ENCODE measurements at regions not wholly inside any gene's neighbourhood (a gene's known extent, or its start where the extent isn't known, plus 50 kb on each side); places are given as distances from the start of the nearest gene placed in this dataset.
A peak's percentile ranks its signal among the peaks of the same experiment; 100 is the strongest.

DNA sequence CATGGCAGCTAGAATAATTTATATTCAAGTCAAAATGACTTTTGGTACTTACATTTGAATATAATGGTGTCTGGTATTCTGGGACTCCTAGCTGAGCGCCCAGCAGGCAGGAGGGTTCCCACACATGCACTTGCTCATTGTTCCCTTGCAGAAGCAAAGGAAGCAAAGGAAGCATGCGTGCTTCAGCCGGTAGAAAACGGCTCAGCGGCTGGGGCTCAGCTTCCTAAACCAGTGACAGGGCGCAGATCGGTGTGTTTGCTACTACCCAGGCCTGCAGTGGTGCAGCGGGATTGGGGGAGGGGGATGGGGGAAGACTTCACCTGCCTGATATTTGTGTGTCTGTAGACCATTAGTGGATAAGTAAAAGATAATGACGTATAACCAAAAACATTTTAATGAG lies 978.3 kb upstream of the TENM3 start:
- H3K4me1 ChIP-seq (ENCODE audit: control insufficient read depth, low read depth, low read length) = no peaks in the 10 kb centered on the region
- no peaks in the 10 kb centered on the region for H3K79me2 ChIP-seq (ENCODE audit: control insufficient read depth, insufficient read depth, low read length)
- H4K8ac ChIP-seq (ENCODE audit: low read depth, low read length) = no peak overlapping the region
- no peak overlapping the region for H3K4me3 ChIP-seq (ENCODE audit: low read length)
- DNase-seq = peak; percentile 32
- H3K36me3 ChIP-seq (ENCODE audit: control insufficient read depth, insufficient read depth, low read length) = no peaks in the 10 kb centered on the region
- no peak overlapping the region for H2BK120ac ChIP-seq (ENCODE audit: low read depth, low read length)
- H3K23ac ChIP-seq (ENCODE audit: low read length) = no peak overlapping the region
- no peak overlapping the region for H4K5ac ChIP-seq (ENCODE audit: low read length)
- no peak overlapping the region for H3K56ac ChIP-seq (ENCODE audit: low read length)
- no peaks in the 10 kb centered on the region for H3K79me1 ChIP-seq (ENCODE audit: low read length)
- no CpG with 5 or more reads among the region's 9 CpGs for WGBS (ENCODE audit: extremely low coverage, insufficient coverage, low lambda C conversion rate)
- H3K27me3 ChIP-seq (ENCODE audit: insufficient read depth, low read length, poor library complexity) = no peaks in the 10 kb centered on the region
- no peak overlapping the region for H3K4ac ChIP-seq (ENCODE audit: low read depth, low read length)
- H2AK5ac ChIP-seq (ENCODE audit: low read length) = no peak overlapping the region
- no peak overlapping the region for H3K27ac ChIP-seq (ENCODE audit: low read depth, low read length)
- no peak overlapping the region for H3K18ac ChIP-seq (ENCODE audit: low read length)
- H3K4me2 ChIP-seq (ENCODE audit: low read length) = no peak overlapping the region
- H2BK5ac ChIP-seq (ENCODE audit: low read length) = no peak overlapping the region
- no peak overlapping the region for H2BK15ac ChIP-seq (replicated peaks; ENCODE audit: low read depth)
- no peak overlapping the region for H3K9ac ChIP-seq (ENCODE audit: low read length)

DNA sequence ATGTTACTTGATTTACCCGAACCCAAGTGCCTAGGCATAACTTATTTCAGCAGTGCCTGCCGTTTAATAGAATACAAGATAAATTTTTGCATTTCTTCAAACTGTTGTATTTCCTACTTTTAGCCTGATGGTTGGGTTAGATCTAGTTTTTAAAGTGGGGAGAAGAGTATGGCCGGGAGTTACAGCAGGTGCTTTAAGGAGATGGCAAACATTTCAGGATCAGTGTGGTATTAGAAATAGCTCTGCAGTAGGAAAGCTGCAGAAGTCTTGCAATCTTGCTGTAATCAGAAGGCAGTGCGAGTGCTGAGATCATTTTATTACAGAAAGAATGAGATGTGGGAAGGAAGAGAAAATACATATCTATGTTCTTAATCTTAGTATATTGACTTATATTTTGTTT lies 977.8 kb upstream of the TENM3 start:
- H2BK5ac ChIP-seq (ENCODE audit: low read length) = no peak overlapping the region
- no peaks in the 10 kb centered on the region for H3K27me3 ChIP-seq (ENCODE audit: insufficient read depth, low read length, poor library complexity)
- H3K4me2 ChIP-seq (ENCODE audit: low read length) = no peak overlapping the region
- H3K4me1 ChIP-seq (ENCODE audit: control insufficient read depth, low read depth, low read length) = no peaks in the 10 kb centered on the region
- no peak overlapping the region for H3K9ac ChIP-seq (ENCODE audit: low read length)
- H2BK15ac ChIP-seq (replicated peaks; ENCODE audit: low read depth) = no peak overlapping the region
- no peak overlapping the region for H4K5ac ChIP-seq (ENCODE audit: low read length)
- no peak overlapping the region for H3K18ac ChIP-seq (ENCODE audit: low read length)
- H3K23ac ChIP-seq (ENCODE audit: low read length) = no peak overlapping the region
- H3K4me3 ChIP-seq (ENCODE audit: low read length) = no peak overlapping the region
- no peak overlapping the region for H2BK120ac ChIP-seq (ENCODE audit: low read depth, low read length)
- H3K36me3 ChIP-seq (ENCODE audit: control insufficient read depth, insufficient read depth, low read length) = no peaks in the 10 kb centered on the region
- no CpG with 5 or more reads among the region's 4 CpGs for WGBS (ENCODE audit: extremely low coverage, insufficient coverage, low lambda C conversion rate)
- no peak for DNase-seq
- no peaks in the 10 kb centered on the region for H3K79me2 ChIP-seq (ENCODE audit: control insufficient read depth, insufficient read depth, low read length)
- no peak overlapping the region for H3K56ac ChIP-seq (ENCODE audit: low read length)
- H4K8ac ChIP-seq (ENCODE audit: low read depth, low read length) = no peak overlapping the region
- no peak overlapping the region for H2AK5ac ChIP-seq (ENCODE audit: low read length)
- H3K4ac ChIP-seq (ENCODE audit: low read depth, low read length) = no peak overlapping the region
- no peaks in the 10 kb centered on the region for H3K79me1 ChIP-seq (ENCODE audit: low read length)
- no peak overlapping the region for H3K27ac ChIP-seq (ENCODE audit: low read depth, low read length)

DNA sequence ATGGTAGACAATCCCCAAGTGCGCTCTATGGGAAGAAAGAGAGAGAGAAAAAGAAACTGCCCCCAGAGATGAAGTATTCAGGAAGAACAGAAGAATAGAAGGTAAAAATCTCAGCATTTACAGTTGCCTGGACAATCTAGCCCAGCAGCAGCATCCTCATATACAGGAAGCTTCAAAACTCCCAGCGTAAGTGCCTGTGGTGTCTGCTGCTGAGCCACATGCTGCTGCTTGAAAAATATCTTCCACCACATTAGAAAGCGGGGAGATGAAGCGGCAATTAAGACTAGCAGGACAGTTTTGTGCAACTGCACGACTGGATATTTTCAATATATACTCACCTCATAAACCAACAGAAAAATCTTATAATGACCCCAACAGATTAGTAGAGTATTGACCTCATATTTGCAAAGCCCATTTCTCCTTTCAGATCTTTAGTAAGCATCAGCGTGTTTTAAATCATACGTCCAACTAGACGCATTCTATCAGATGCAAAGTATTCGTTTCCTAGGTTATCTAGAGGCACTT lies 972.0 kb upstream of the TENM3 start:
- no peak overlapping the region for H2BK120ac ChIP-seq (ENCODE audit: low read depth, low read length)
- H3K27ac ChIP-seq (ENCODE audit: low read depth, low read length) = no peak overlapping the region
- H2BK15ac ChIP-seq (replicated peaks; ENCODE audit: low read depth) = no peak overlapping the region
- H3K36me3 ChIP-seq (ENCODE audit: control insufficient read depth, insufficient read depth, low read length) = no peaks in the 10 kb centered on the region
- no peak overlapping the region for H4K8ac ChIP-seq (ENCODE audit: low read depth, low read length)
- no peak overlapping the region for H3K23ac ChIP-seq (ENCODE audit: low read length)
- H2BK5ac ChIP-seq (ENCODE audit: low read length) = no peak overlapping the region
- no peaks in the 10 kb centered on the region for H3K79me2 ChIP-seq (ENCODE audit: control insufficient read depth, insufficient read depth, low read length)
- H3K4me1 ChIP-seq (ENCODE audit: control insufficient read depth, low read depth, low read length) = no peaks in the 10 kb centered on the region
- no peak overlapping the region for H3K56ac ChIP-seq (ENCODE audit: low read length)
- no peak overlapping the region for H3K9ac ChIP-seq (ENCODE audit: low read length)
- no peak for DNase-seq
- H4K5ac ChIP-seq (ENCODE audit: low read length) = no peak overlapping the region
- no peak overlapping the region for H3K4me2 ChIP-seq (ENCODE audit: low read length)
- no peaks in the 10 kb centered on the region for H3K79me1 ChIP-seq (ENCODE audit: low read length)
- H3K4me3 ChIP-seq (ENCODE audit: low read length) = no peak overlapping the region
- H2AK5ac ChIP-seq (ENCODE audit: low read length) = no peak overlapping the region
- H3K18ac ChIP-seq (ENCODE audit: low read length) = no peak overlapping the region
- no peak overlapping the region for H3K4ac ChIP-seq (ENCODE audit: low read depth, low read length)
- H3K27me3 ChIP-seq (ENCODE audit: insufficient read depth, low read length, poor library complexity) = no peaks in the 10 kb centered on the region
- WGBS (ENCODE audit: extremely low coverage, insufficient coverage, low lambda C conversion rate) = no CpG with 5 or more reads among the region's 9 CpGs

GRCh38 chr4:181272422-181272821 lies 970.8 kb upstream of the TENM3 start:
- no peak overlapping the region for H3K27ac ChIP-seq (ENCODE audit: low read depth, low read length)

GRCh38 chr4:181278941-181279340 lies 964.3 kb upstream of the TENM3 start:
- no peak overlapping the region for H2BK5ac ChIP-seq (ENCODE audit: low read length)
- H4K5ac ChIP-seq (ENCODE audit: low read length) = no peak overlapping the region
- H3K4me3 ChIP-seq (ENCODE audit: low read length) = no peak overlapping the region
- peak; percentile 37 for DNase-seq
- H3K79me1 ChIP-seq (ENCODE audit: low read length) = no peaks in the 10 kb centered on the region
- no peak overlapping the region for H3K9ac ChIP-seq (ENCODE audit: low read length)
- H3K36me3 ChIP-seq (ENCODE audit: control insufficient read depth, insufficient read depth, low read length) = no peaks in the 10 kb centered on the region
- H3K4me2 ChIP-seq (ENCODE audit: low read length) = no peak overlapping the region
- no peak overlapping the region for H3K56ac ChIP-seq (ENCODE audit: low read length)
- no CpG with 5 or more reads among the region's 3 CpGs for WGBS (ENCODE audit: extremely low coverage, insufficient coverage, low lambda C conversion rate)
- no peaks in the 10 kb centered on the region for H3K4me1 ChIP-seq (ENCODE audit: control insufficient read depth, low read depth, low read length)
- no peak overlapping the region for H2BK15ac ChIP-seq (replicated peaks; ENCODE audit: low read depth)
- H3K27me3 ChIP-seq (ENCODE audit: insufficient read depth, low read length, poor library complexity) = no peaks in the 10 kb centered on the region
- H3K23ac ChIP-seq (ENCODE audit: low read length) = no peak overlapping the region
- no peak overlapping the region for H3K27ac ChIP-seq (ENCODE audit: low read depth, low read length)
- no peak overlapping the region for H4K8ac ChIP-seq (ENCODE audit: low read depth, low read length)
- H3K18ac ChIP-seq (ENCODE audit: low read length) = no peak overlapping the region
- H2AK5ac ChIP-seq (ENCODE audit: low read length) = no peak overlapping the region
- H3K79me2 ChIP-seq (ENCODE audit: control insufficient read depth, insufficient read depth, low read length) = no peaks in the 10 kb centered on the region
- H3K4ac ChIP-seq (ENCODE audit: low read depth, low read length) = no peak overlapping the region
- H2BK120ac ChIP-seq (ENCODE audit: low read depth, low read length) = no peak overlapping the region

More at GRCh38 chr4:181272422-181272821, 970.8 kb upstream of the TENM3 start:
- Histone ChIP-seq H3K4me2 (ENCODE audit: low read length) (no peak overlapping the region), H3K56ac (ENCODE audit: low read length) (no peak overlapping the region), H2AK5ac (ENCODE audit: low read length) (no peak overlapping the region), H3K9ac (ENCODE audit: low read length) (no peak overlapping the region), H2BK5ac (ENCODE audit: low read length) (no peak overlapping the region), H2BK120ac (ENCODE audit: low read depth, low read length) (no peak overlapping the region), H3K79me1 (ENCODE audit: low read length) (no peaks in the 10 kb centered on the region), H3K4me1 (ENCODE audit: control insufficient read depth, low read depth, low read length) (no peaks in the 10 kb centered on the region), H3K27me3 (ENCODE audit: insufficient read depth, low read length, poor library complexity) (no peaks in the 10 kb centered on the region), H3K79me2 (ENCODE audit: control insufficient read depth, insufficient read depth, low read length) (no peaks in the 10 kb centered on the region), H3K23ac (ENCODE audit: low read length) (no peak overlapping the region), H4K8ac (ENCODE audit: low read depth, low read length) (no peak overlapping the region), H3K4me3 (ENCODE audit: low read length) (no peak overlapping the region), H3K36me3 (ENCODE audit: control insufficient read depth, insufficient read depth, low read length) (no peaks in the 10 kb centered on the region), H4K5ac (ENCODE audit: low read length) (no peak overlapping the region), H3K18ac (ENCODE audit: low read length) (no peak overlapping the region), H3K4ac (ENCODE audit: low read depth, low read length) (no peak overlapping the region), H2BK15ac (replicated peaks; ENCODE audit: low read depth) (no peak overlapping the region)
- no peak for DNase-seq
- WGBS (ENCODE audit: extremely low coverage, insufficient coverage, low lambda C conversion rate) = no CpG with 5 or more reads among the region's 4 CpGs

DNA sequence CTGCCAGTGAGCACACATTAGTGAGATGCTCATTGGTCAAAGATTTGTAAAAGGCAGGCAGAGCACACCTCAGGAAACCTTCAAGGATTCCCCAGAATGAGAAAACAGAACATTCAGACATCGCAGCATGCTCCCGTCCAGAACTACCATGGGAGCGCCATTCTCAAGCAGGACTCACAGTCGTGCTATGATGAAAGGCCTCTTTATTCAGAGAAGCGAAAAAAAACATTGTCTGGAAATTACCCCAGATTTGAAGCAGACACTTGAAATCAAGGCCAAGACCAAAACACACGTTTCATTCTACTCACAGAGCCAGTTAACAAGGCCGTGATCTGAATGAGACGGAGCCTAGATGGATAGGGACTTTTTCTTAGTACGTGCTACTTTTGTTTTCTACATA lies 961.8 kb upstream of the TENM3 start:
- H3K27ac ChIP-seq (ENCODE audit: low read depth, low read length) = no peak overlapping the region
- H2BK5ac ChIP-seq (ENCODE audit: low read length) = no peak overlapping the region
- no peaks in the 10 kb centered on the region for H3K27me3 ChIP-seq (ENCODE audit: insufficient read depth, low read length, poor library complexity)
- H3K79me1 ChIP-seq (ENCODE audit: low read length) = no peaks in the 10 kb centered on the region
- no peak overlapping the region for H4K8ac ChIP-seq (ENCODE audit: low read depth, low read length)
- no peak overlapping the region for H4K5ac ChIP-seq (ENCODE audit: low read length)
- H3K79me2 ChIP-seq (ENCODE audit: control insufficient read depth, insufficient read depth, low read length) = no peaks in the 10 kb centered on the region
- H3K4me1 ChIP-seq (ENCODE audit: control insufficient read depth, low read depth, low read length) = no peaks in the 10 kb centered on the region
- no peak overlapping the region for H3K4ac ChIP-seq (ENCODE audit: low read depth, low read length)
- H3K36me3 ChIP-seq (ENCODE audit: control insufficient read depth, insufficient read depth, low read length) = no peaks in the 10 kb centered on the region
- H3K56ac ChIP-seq (ENCODE audit: low read length) = no peak overlapping the region
- H2BK15ac ChIP-seq (replicated peaks; ENCODE audit: low read depth) = no peak overlapping the region
- no peak overlapping the region for H3K23ac ChIP-seq (ENCODE audit: low read length)
- no CpG with 5 or more reads among the region's 9 CpGs for WGBS (ENCODE audit: extremely low coverage, insufficient coverage, low lambda C conversion rate)
- H2BK120ac ChIP-seq (ENCODE audit: low read depth, low read length) = no peak overlapping the region
- no peak overlapping the region for H3K4me2 ChIP-seq (ENCODE audit: low read length)
- no peak overlapping the region for H3K9ac ChIP-seq (ENCODE audit: low read length)
- DNase-seq = no peak
- H2AK5ac ChIP-seq (ENCODE audit: low read length) = no peak overlapping the region
- no peak overlapping the region for H3K18ac ChIP-seq (ENCODE audit: low read length)
- no peak overlapping the region for H3K4me3 ChIP-seq (ENCODE audit: low read length)

All from mesendoderm (in vitro differentiated cells).